ENCODE measurements at regions not wholly inside any gene's neighbourhood (a gene's known extent, or its start where the extent isn't known, plus 50 kb on each side); places are given as distances from the start of the nearest gene placed in this dataset.
"Not testable (repeated sequence)": the region's sequence is repeated elsewhere in the genome, so short reads cannot be mapped to it uniquely, and the experiment has no call there.

- no peak for DNase-seq
Observed at GRCh38 chr9:13939701-13940490, 374.0 kb downstream of the NFIB start.

- no peak for DNase-seq
Observed at GRCh38 chr9:13939134-13939533, 374.8 kb downstream of the NFIB start.

GRCh38 chr9:13934416-13934815 lies 379.5 kb downstream of the NFIB start:
- DNase-seq, result no peak

- DNase-seq, result no peak
Observed at GRCh38 chr9:13933268-13933656, 380.7 kb downstream of the NFIB start.

GRCh38 chr9:13932528-13933267 lies 381.2 kb downstream of the NFIB start:
- DNase-seq, result no peak

- DNase-seq, result no peak
Observed at GRCh38 chr9:13929013-13929412, 384.9 kb downstream of the NFIB start.

- DNase-seq, result no peak
Observed at GRCh38 chr9:13923381-13923780, 390.6 kb downstream of the NFIB start.

GRCh38 chr9:13920557-13920956 lies 393.4 kb downstream of the NFIB start:
- DNase-seq, result no peak

GRCh38 chr9:13919401-13919800 lies 394.5 kb downstream of the NFIB start:
- DNase-seq, result no peak

- DNase-seq, result no peak
Observed at GRCh38 chr9:13917534-13917933, 396.4 kb downstream of the NFIB start.

GRCh38 chr9:13915591-13916301 lies 398.2 kb downstream of the NFIB start:
- DNase-seq, result no peak

- DNase-seq, result no peak
Observed at GRCh38 chr9:13915131-13915530, 398.8 kb downstream of the NFIB start.

GRCh38 chr9:13911473-13911872 lies 402.5 kb downstream of the NFIB start:
- DNase-seq, result no peak

- DNase-seq, result not testable (repeated sequence)
Observed at GRCh38 chr9:13907842-13908241, 406.1 kb downstream of the NFIB start.

GRCh38 chr9:13904746-13905145 lies 409.2 kb downstream of the NFIB start:
- DNase-seq, result no peak

- DNase-seq, result no peak
Observed at GRCh38 chr9:13904311-13904710, 409.6 kb downstream of the NFIB start.

GRCh38 chr9:13902286-13903066 lies 411.5 kb downstream of the NFIB start:
- no peak for DNase-seq

- DNase-seq, result no peak
Observed at GRCh38 chr9:13901176-13901575, 412.8 kb downstream of the NFIB start.

GRCh38 chr9:13900449-13900848 lies 413.5 kb downstream of the NFIB start:
- DNase-seq, result no peak

- DNase-seq, result no peak
Observed at GRCh38 chr9:13899924-13900323, 414.0 kb downstream of the NFIB start.

GRCh38 chr9:13898957-13899356 lies 415.0 kb downstream of the NFIB start:
- no peak for DNase-seq

GRCh38 chr9:13896922-13897835 lies 416.8 kb downstream of the NFIB start:
- no peak for DNase-seq

All from CD4-positive, alpha-beta T cell treated with Interleukin-12 subunit alpha and Interleukin-12 subunit beta, for 1 hour (primary cell).